Hepatocyte (in vitro differentiated cells): ENCODE measurements at regions not wholly inside any gene's neighbourhood (a gene's known extent, or its start where the extent isn't known, plus 50 kb on each side); places are given as distances from the start of the nearest gene placed in this dataset.

Experiments used
- EZH2 ChIP-seq: fragments of 200-600 bp; sonication (generic); IDR thresholded peaks from 2 replicates; pipeline ENCODE4 v1.6.1; 2016; ENCODE audit warnings: antibody characterized with exemption, mild to moderate bottlenecking, borderline replicate concordance
- EZH2phosphoT487 ChIP-seq: fragments of 200-600 bp; sonication (generic); IDR thresholded peaks from one replicate; pipeline ENCODE4 v1.6.1; 2018; ENCODE audit warnings: antibody characterized with exemption, mild to moderate bottlenecking, low read depth, moderate library complexity; ENCODE audit not compliant: unreplicated experiment, severe bottlenecking
- TF ChIP-seq, protein P1 (sequence below): fragments of 200-600 bp; sonication (generic); IDR thresholded peaks from 2 replicates; pipeline ENCODE4 v1.5.1; 2016; ENCODE audit warnings: antibody characterized with exemption, mild to moderate bottlenecking; ENCODE audit not compliant: poor library complexity

DNA sequence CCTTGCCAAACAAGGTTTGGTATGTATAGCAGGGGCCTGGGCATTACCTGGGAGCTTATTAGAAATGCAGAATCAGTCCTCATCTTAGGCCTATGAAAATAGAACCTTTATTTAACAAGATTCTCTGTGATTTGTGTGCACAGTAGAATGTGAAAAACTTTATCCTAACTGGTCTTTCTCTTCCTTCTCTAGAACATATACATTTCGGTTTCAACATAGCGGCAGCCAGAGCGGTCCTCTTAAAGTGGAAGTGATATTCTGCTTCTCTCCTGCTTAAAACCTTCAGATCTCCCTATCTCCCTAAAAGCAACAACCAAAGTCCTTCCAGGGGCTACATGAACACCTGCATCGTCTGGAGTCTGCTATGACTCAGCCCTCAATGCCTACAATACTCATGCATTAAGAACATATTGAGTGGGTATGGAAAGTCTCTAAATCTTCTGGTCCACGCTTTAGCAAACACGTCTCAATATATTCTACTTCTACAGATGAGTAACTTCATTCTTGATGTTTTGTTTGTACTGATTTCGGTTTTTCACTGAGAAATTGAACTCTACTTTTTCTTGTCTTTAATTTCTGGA, 84.5 kb downstream of the SPRY2 start:
- TF ChIP-seq, protein P1, sequence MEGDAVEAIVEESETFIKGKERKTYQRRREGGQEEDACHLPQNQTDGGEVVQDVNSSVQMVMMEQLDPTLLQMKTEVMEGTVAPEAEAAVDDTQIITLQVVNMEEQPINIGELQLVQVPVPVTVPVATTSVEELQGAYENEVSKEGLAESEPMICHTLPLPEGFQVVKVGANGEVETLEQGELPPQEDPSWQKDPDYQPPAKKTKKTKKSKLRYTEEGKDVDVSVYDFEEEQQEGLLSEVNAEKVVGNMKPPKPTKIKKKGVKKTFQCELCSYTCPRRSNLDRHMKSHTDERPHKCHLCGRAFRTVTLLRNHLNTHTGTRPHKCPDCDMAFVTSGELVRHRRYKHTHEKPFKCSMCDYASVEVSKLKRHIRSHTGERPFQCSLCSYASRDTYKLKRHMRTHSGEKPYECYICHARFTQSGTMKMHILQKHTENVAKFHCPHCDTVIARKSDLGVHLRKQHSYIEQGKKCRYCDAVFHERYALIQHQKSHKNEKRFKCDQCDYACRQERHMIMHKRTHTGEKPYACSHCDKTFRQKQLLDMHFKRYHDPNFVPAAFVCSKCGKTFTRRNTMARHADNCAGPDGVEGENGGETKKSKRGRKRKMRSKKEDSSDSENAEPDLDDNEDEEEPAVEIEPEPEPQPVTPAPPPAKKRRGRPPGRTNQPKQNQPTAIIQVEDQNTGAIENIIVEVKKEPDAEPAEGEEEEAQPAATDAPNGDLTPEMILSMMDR, result no peak
- TF ChIP-seq EZH2, result no peak
- TF ChIP-seq EZH2phosphoT487, result no peak
